Stomach (tissue), 4 donors: ENCODE measurements at regions not wholly inside any gene's neighbourhood (a gene's known extent, or its start where the extent isn't known, plus 50 kb on each side); places are given as distances from the start of the nearest gene placed in this dataset.

Experiments
- CTCF ChIP-seq, 7 experiments: fragments of 450-650 bp in 4 of 7; fragments of 200-600 bp in 3 of 7; sonication (generic) in 3 of 7; IDR thresholded peaks; one replicate each; pipeline ENCODE4 v1.5.1; 2016 to 2019; ENCODE audit warnings: antibody characterized with exemption in 7 of 7, control low read depth in 2 of 7, mild to moderate bottlenecking in 1 of 7
- POLR2A ChIP-seq, 4 donors: fragments of 450-650 bp; IDR thresholded peaks; one replicate each; pipeline ENCODE4 v1.6.1; 2016; ENCODE audit warnings: antibody characterized with exemption in 4 of 4, control low read depth in 2 of 4, mild to moderate bottlenecking in 1 of 4, moderate library complexity in 1 of 4
- POLR2AphosphoS5 ChIP-seq, 3 donors: sonication (generic); formaldehyde crosslinking; IDR thresholded peaks; one replicate each; pipeline ENCODE4 v1.6.1; 2016; ENCODE audit warnings: antibody characterized with exemption in 3 of 3

- TF ChIP-seq CTCF (IDR thresholded peaks at IDR 0.05) (no peak), POLR2A (IDR thresholded peaks at IDR 0.05) (no peak), POLR2AphosphoS5 (IDR thresholded peaks at IDR 0.05) (no peak)
Measured at GRCh38 chr19:31499281-31500196, 150.3 kb upstream of the TSHZ3 start.
